ENCODE measurements at regions not wholly inside any gene's neighbourhood (a gene's known extent, or its start where the extent isn't known, plus 50 kb on each side); places are given as distances from the start of the nearest gene placed in this dataset.

GRCh38 chr13:72643311-72643989 is 84.0 kb downstream of the MZT1 start:
- ChIA-PET CTCF (interaction anchor here (0.6 to 1.0 kb wide), 3 partner anchors 69 to 287 kb away, joined by 3 to 7 read pairs (median 3); no protein-coding TSS in a partner anchor), POLR2A (no interaction called here)
- BruUV-seq (replicated peaks) = no TSS peak
- Histone ChIP-seq H3K9me3 (no peaks in the 10 kb centered on the region), H3K4me3 (ENCODE audit: low read depth, low read length) (no peak overlapping the region), H3K36me3 (ENCODE audit: control insufficient read depth, insufficient read depth, low read length) (no peaks in the 10 kb centered on the region), H3K27me3 (replicated peaks; ENCODE audit: control insufficient read depth, insufficient read depth, low read length) (no peaks in the 10 kb centered on the region), H3K4me1 (no peaks in the 10 kb centered on the region)
- Mint-ChIP-seq H3K36me3 (ENCODE audit: insufficient read depth, unreplicated experiment) (no peaks in the 10 kb centered on the region), H3K27me3 (ENCODE audit: insufficient read depth, unreplicated experiment) (peaks cover 2% of the 10 kb centered on the region), H3K4me1 (ENCODE audit: low read depth, unreplicated experiment) (no peaks in the 10 kb centered on the region), H3K9me3 (ENCODE audit: unreplicated experiment) (no peaks in the 10 kb centered on the region), H3K4me3 (ENCODE audit: unreplicated experiment) (no peak overlapping the region), H3K27ac (ENCODE audit: unreplicated experiment) (no peak overlapping the region)
- TF ChIP-seq, protein P1, sequence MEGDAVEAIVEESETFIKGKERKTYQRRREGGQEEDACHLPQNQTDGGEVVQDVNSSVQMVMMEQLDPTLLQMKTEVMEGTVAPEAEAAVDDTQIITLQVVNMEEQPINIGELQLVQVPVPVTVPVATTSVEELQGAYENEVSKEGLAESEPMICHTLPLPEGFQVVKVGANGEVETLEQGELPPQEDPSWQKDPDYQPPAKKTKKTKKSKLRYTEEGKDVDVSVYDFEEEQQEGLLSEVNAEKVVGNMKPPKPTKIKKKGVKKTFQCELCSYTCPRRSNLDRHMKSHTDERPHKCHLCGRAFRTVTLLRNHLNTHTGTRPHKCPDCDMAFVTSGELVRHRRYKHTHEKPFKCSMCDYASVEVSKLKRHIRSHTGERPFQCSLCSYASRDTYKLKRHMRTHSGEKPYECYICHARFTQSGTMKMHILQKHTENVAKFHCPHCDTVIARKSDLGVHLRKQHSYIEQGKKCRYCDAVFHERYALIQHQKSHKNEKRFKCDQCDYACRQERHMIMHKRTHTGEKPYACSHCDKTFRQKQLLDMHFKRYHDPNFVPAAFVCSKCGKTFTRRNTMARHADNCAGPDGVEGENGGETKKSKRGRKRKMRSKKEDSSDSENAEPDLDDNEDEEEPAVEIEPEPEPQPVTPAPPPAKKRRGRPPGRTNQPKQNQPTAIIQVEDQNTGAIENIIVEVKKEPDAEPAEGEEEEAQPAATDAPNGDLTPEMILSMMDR (IDR thresholded peaks at IDR 0.05; ENCODE audit: insufficient read depth in 1 of 2, low read depth in 1 of 2, low read length in 1 of 2, severe bottlenecking in 1 of 2, unreplicated experiment in 1 of 2) = peak; percentile 69 to 78
- intact Hi-C loops (cut with micrococcal nuclease; ENCODE audit: unreplicated experiment) = loop anchor here (1.0 to 10.0 kb wide), 4 partner anchors 34 to 299 kb away; no protein-coding TSS in a partner anchor
- peak; percentile 70 to 86 for DNase-seq

- CTCF ChIA-PET = no interaction called here
- TF ChIP-seq, protein P1 (IDR thresholded peaks at IDR 0.05; ENCODE audit: insufficient read depth in 1 of 2, low read depth in 1 of 2, low read length in 1 of 2, severe bottlenecking in 1 of 2, unreplicated experiment in 1 of 2) = no peak
- Histone ChIP-seq H3K9me3 (no peaks in the 10 kb centered on the region), H3K27me3 (replicated peaks; ENCODE audit: control insufficient read depth, insufficient read depth, low read length) (no peaks in the 10 kb centered on the region), H3K4me1 (no peaks in the 10 kb centered on the region), H3K4me3 (ENCODE audit: low read depth, low read length) (no peak overlapping the region), H3K36me3 (ENCODE audit: control insufficient read depth, insufficient read depth, low read length) (no peaks in the 10 kb centered on the region)
- Mint-ChIP-seq H3K36me3 (ENCODE audit: insufficient read depth, unreplicated experiment) (no peaks in the 10 kb centered on the region), H3K27ac (ENCODE audit: unreplicated experiment) (no peak overlapping the region), H3K27me3 (ENCODE audit: insufficient read depth, unreplicated experiment) (peaks cover 7% of the 10 kb centered on the region), H3K9me3 (ENCODE audit: unreplicated experiment) (no peaks in the 10 kb centered on the region), H3K4me3 (ENCODE audit: unreplicated experiment) (no peak overlapping the region), H3K4me1 (ENCODE audit: low read depth, unreplicated experiment) (no peaks in the 10 kb centered on the region)
- POLR2A ChIA-PET = no interaction called here
- intact Hi-C loops (cut with micrococcal nuclease; ENCODE audit: unreplicated experiment) = no loop called here
- DNase-seq = no peak
- no TSS peak for BruUV-seq (replicated peaks)
These were observed 88.1 kb downstream of the MZT1 start for GRCh38 chr13:72639377-72639776.

GRCh38 chr13:72638059-72638815 is 89.2 kb downstream of the MZT1 start:
- Histone ChIP-seq H3K36me3 (ENCODE audit: control insufficient read depth, insufficient read depth, low read length) (no peaks in the 10 kb centered on the region), H3K4me3 (ENCODE audit: low read depth, low read length) (no peak overlapping the region), H3K9me3 (no peaks in the 10 kb centered on the region), H3K27me3 (replicated peaks; ENCODE audit: control insufficient read depth, insufficient read depth, low read length) (no peaks in the 10 kb centered on the region), H3K4me1 (no peaks in the 10 kb centered on the region)
- Mint-ChIP-seq H3K4me1 (ENCODE audit: low read depth, unreplicated experiment) (no peaks in the 10 kb centered on the region), H3K9me3 (ENCODE audit: unreplicated experiment) (no peaks in the 10 kb centered on the region), H3K27ac (ENCODE audit: unreplicated experiment) (no peak overlapping the region), H3K27me3 (ENCODE audit: insufficient read depth, unreplicated experiment) (peaks cover 7% of the 10 kb centered on the region), H3K4me3 (ENCODE audit: unreplicated experiment) (no peak overlapping the region), H3K36me3 (ENCODE audit: insufficient read depth, unreplicated experiment) (no peaks in the 10 kb centered on the region)
- ChIA-PET POLR2A (no interaction called here), CTCF (no interaction called here)
- DNase-seq = no peak
- intact Hi-C loops (cut with micrococcal nuclease; ENCODE audit: unreplicated experiment) = no loop called here
- TF ChIP-seq, protein P1 (IDR thresholded peaks at IDR 0.05; ENCODE audit: insufficient read depth in 1 of 2, low read depth in 1 of 2, low read length in 1 of 2, severe bottlenecking in 1 of 2, unreplicated experiment in 1 of 2) = no peak
- no TSS peak for BruUV-seq (replicated peaks)
